Neural cell (in vitro differentiated cells): ENCODE measurements at regions not wholly inside any gene's neighbourhood (a gene's known extent, or its start where the extent isn't known, plus 50 kb on each side); places are given as distances from the start of the nearest gene placed in this dataset.

Experiments
- EZH2 ChIP-seq: fragments of 200-600, 300-800 bp; shearing (Covaris generic), sonication (generic); IDR thresholded peaks from 2 replicates; pipeline ENCODE4 v1.6.1; 2014; ENCODE audit warnings: antibody characterized with exemption, low read length, borderline replicate concordance, mild to moderate bottlenecking; ENCODE audit not compliant: insufficient read depth, poor library complexity, severe bottlenecking
- MXI1 ChIP-seq: fragments of 450-650 bp; conservative IDR thresholded peaks from 2 replicates; pipeline ENCODE4 v1.6.1; 2014; ENCODE audit warnings: antibody characterized with exemption, mild to moderate bottlenecking; ENCODE audit not compliant: poor library complexity, severe bottlenecking
- POLR2AphosphoS5 ChIP-seq: IDR thresholded peaks from 2 replicates; pipeline ENCODE4 v1.6.1; 2012
- TF ChIP-seq, protein P1 (sequence below): fragments of 450-650 bp; IDR thresholded peaks from 2 replicates; pipeline ENCODE4 v1.5.1; 2014; ENCODE audit warnings: antibody characterized with exemption, mild to moderate bottlenecking, moderate library complexity; ENCODE audit not compliant: poor library complexity, severe bottlenecking

GRCh38 chr10:4431114-4431863 is 394.7 kb upstream of the AKR1E2 start:
- TF ChIP-seq, protein P1, sequence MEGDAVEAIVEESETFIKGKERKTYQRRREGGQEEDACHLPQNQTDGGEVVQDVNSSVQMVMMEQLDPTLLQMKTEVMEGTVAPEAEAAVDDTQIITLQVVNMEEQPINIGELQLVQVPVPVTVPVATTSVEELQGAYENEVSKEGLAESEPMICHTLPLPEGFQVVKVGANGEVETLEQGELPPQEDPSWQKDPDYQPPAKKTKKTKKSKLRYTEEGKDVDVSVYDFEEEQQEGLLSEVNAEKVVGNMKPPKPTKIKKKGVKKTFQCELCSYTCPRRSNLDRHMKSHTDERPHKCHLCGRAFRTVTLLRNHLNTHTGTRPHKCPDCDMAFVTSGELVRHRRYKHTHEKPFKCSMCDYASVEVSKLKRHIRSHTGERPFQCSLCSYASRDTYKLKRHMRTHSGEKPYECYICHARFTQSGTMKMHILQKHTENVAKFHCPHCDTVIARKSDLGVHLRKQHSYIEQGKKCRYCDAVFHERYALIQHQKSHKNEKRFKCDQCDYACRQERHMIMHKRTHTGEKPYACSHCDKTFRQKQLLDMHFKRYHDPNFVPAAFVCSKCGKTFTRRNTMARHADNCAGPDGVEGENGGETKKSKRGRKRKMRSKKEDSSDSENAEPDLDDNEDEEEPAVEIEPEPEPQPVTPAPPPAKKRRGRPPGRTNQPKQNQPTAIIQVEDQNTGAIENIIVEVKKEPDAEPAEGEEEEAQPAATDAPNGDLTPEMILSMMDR, result no peak
- no peak for TF ChIP-seq EZH2
- no peak for TF ChIP-seq POLR2AphosphoS5
- TF ChIP-seq MXI1, result no peak
